ENCODE measurements at regions not wholly inside any gene's neighbourhood (a gene's known extent, or its start where the extent isn't known, plus 50 kb on each side); places are given as distances from the start of the nearest gene placed in this dataset.

- Histone ChIP-seq H4K91ac (ENCODE audit: insufficient read depth, low read depth, low read length) (no peak overlapping the region), H3K14ac (replicated peaks; ENCODE audit: low read depth, low read length) (no peak overlapping the region), H2BK15ac (ENCODE audit: low read depth, low read length) (no peak overlapping the region), H3K27me3 (ENCODE audit: control insufficient read depth, insufficient read depth, low read length) (no peaks in the 10 kb centered on the region), H2AK9ac (replicated peaks; ENCODE audit: low read depth, low read length, poor library complexity) (no peak overlapping the region), H3K9me1 (ENCODE audit: insufficient read depth, low read length) (no peaks in the 10 kb centered on the region), H3K27ac (ENCODE audit: insufficient read depth, low read length) (no peak overlapping the region), H2BK120ac (ENCODE audit: low read depth, low read length) (no peak overlapping the region), H3K36me3 (ENCODE audit: control insufficient read depth, insufficient read depth, low read length) (no peaks in the 10 kb centered on the region), H2AFZ (replicated peaks; ENCODE audit: low read length, poor library complexity) (no peak overlapping the region), H3K9ac (ENCODE audit: low read depth, low read length) (no peak overlapping the region), H3K4ac (ENCODE audit: low read depth, low read length) (no peak overlapping the region), H3K4me1 (ENCODE audit: control insufficient read depth, insufficient read depth, low read length) (no peaks in the 10 kb centered on the region), H4K5ac (ENCODE audit: low read depth, low read length) (no peak overlapping the region), H4K20me1 (ENCODE audit: insufficient read depth, low read length) (no peaks in the 10 kb centered on the region), H3K56ac (ENCODE audit: extremely low read depth, insufficient read depth, low read length) (no peak overlapping the region), H2BK20ac (ENCODE audit: low read depth, low read length) (no peak overlapping the region), H3K23ac (ENCODE audit: low read depth, low read length) (no peak overlapping the region), H2BK5ac (ENCODE audit: low read depth, low read length, poor library complexity, severe bottlenecking) (no peak overlapping the region), H3K9me3 (ENCODE audit: control insufficient read depth, insufficient read depth, low read length) (0 out of 2 replicates have a peak, but pooled peaks cover 5% of the 10 kb centered on the region), H2AK5ac (ENCODE audit: low read depth, low read length) (no peak overlapping the region), H3K4me2 (ENCODE audit: low read depth, low read length) (no peak overlapping the region), H4K8ac (ENCODE audit: low read depth in 2 of 2, low read length in 2 of 2) (no peak overlapping the region), H3K79me1 (ENCODE audit: low read depth in 1 of 2, low read length in 2 of 2) (no peaks in the 10 kb centered on the region), H3K18ac (ENCODE audit: low read depth, low read length) (no peak overlapping the region), H3K4me3 (ENCODE audit: insufficient read depth, low read depth, low read length) (no peak overlapping the region)
- ATAC-seq (ENCODE audit: low read depth) (no peak), DNase-seq (no peak)
- BruUV-seq (replicated peaks), result no TSS peak
- dilution Hi-C loops (cut with HindIII; ENCODE audit: low sequenced_read_pairs, unreplicated experiment), result no loop called here
- CTCF ChIA-PET, result no interaction called here
- TF ChIP-seq MXI1 (IDR thresholded peaks at IDR 0.05; ENCODE audit: borderline replicate concordance, low read depth, low read length), result no peak
- TF ChIP-seq FOS (IDR thresholded peaks at IDR 0.05; ENCODE audit: low read depth, low read length), result no peak
- TF ChIP-seq ELK1 (IDR thresholded peaks at IDR 0.05; ENCODE audit: borderline replicate concordance, low read depth, low read length), result no peak
- no peak for TF ChIP-seq SMC3 (IDR thresholded peaks at IDR 0.05; ENCODE audit: low read depth, low read length)
- TF ChIP-seq CHD1 (IDR thresholded peaks at IDR 0.05; ENCODE audit: low read depth, low read length), result no peak
- no peak for TF ChIP-seq RFX5 (IDR thresholded peaks at IDR 0.05; ENCODE audit: low read depth, low read length)
- no peak for TF ChIP-seq MAZ (IDR thresholded peaks at IDR 0.05; ENCODE audit: borderline replicate concordance, low read depth, low read length)
- TF ChIP-seq MAFK (IDR thresholded peaks at IDR 0.05; ENCODE audit: low read depth, low read length), result no peak
- no peak for TF ChIP-seq RAD21 (IDR thresholded peaks at IDR 0.05; ENCODE audit: low read length)
- TF ChIP-seq USF2 (IDR thresholded peaks at IDR 0.05; ENCODE audit: low read depth, low read length), result no peak
- in situ Hi-C loops (cut with MboI; ENCODE audit: low sequenced_read_pairs), result no loop called here
- POLR2A ChIA-PET (ENCODE audit: unreplicated experiment), result no interaction called here
- no CpG with 5 or more reads among the region's 2 CpGs for WGBS, 2 experiments (ENCODE audit: extremely low coverage in 2 of 2, insufficient read length in 1 of 2)
- intact Hi-C loops (cut with micrococcal nuclease), result no loop called here
Observed at GRCh38 chr2:185278761-185279160, 459.8 kb upstream of the FSIP2 start.

All from IMR-90 (cell line).